ENCODE measurements at regions not wholly inside any gene's neighbourhood (a gene's known extent, or its start where the extent isn't known, plus 50 kb on each side); places are given as distances from the start of the nearest gene placed in this dataset.
"Not testable (repeated sequence)": the region's sequence is repeated elsewhere in the genome, so short reads cannot be mapped to it uniquely, and the experiment has no call there.

GRCh38 chr14:89469210-89470198 is 52.5 kb upstream of the FOXN3 start:
- no peak for DNase-seq (ENCODE audit: low read depth in 2 of 3, low spot score in 2 of 3)

- DNase-seq (ENCODE audit: low read depth in 2 of 3, low spot score in 2 of 3): no peak
Measured at GRCh38 chr14:89468566-89468965, 51.5 kb upstream of the FOXN3 start.

- not testable (repeated sequence) for DNase-seq (ENCODE audit: low read depth in 2 of 3, low spot score in 2 of 3)
Measured at GRCh38 chr14:89468030-89468429, 51.0 kb upstream of the FOXN3 start.

- DNase-seq (ENCODE audit: low read depth in 2 of 3, low spot score in 2 of 3): no peak
Measured at GRCh38 chr14:89466944-89467343, 49.9 kb upstream of the FOXN3 start.

All from activated CD8-positive, alpha-beta memory T cell treated with anti-CD3 and anti-CD28 coated beads for 48 hours (primary cell).